DND-41 (cell line): ENCODE measurements at regions not wholly inside any gene's neighbourhood (a gene's known extent, or its start where the extent isn't known, plus 50 kb on each side); places are given as distances from the start of the nearest gene placed in this dataset.

Experiments used
- EZH2 ChIP-seq: IDR thresholded peaks from 3 replicates; pipeline ENCODE4 v1.6.1; 2012; ENCODE audit warnings: borderline replicate concordance, low read depth, mild to moderate bottlenecking, moderate library complexity, low read length, inconsistent platforms; ENCODE audit not compliant: severe bottlenecking
- TF ChIP-seq, protein P1 (sequence below): IDR thresholded peaks from 2 replicates; pipeline ENCODE4 v1.5.1; 2012; ENCODE audit warnings: borderline replicate concordance, low read length, moderate library complexity, mild to moderate bottlenecking; ENCODE audit not compliant: poor library complexity, severe bottlenecking; ENCODE audit errors: extremely low read depth

DNA sequence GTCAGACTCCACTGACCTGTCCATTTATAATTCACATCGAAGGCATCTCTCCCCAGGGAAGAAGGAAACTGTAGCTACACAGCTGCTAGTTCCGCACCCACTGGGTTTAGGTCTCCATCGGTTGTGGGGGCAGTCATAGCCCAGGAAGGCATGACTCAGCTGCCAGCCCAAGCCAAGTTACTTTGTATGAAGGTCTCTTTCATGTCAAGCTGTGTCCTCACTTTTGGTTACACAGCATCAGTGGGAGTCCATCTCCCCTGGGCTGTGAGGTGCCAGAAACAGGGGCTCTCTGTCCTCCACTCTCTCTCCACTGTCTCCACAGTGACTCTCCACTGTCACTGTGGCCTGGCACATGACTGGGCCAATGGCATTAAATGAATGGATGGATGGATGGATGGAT lies 585.2 kb downstream of the BRD1 start:
- TF ChIP-seq, protein P1, sequence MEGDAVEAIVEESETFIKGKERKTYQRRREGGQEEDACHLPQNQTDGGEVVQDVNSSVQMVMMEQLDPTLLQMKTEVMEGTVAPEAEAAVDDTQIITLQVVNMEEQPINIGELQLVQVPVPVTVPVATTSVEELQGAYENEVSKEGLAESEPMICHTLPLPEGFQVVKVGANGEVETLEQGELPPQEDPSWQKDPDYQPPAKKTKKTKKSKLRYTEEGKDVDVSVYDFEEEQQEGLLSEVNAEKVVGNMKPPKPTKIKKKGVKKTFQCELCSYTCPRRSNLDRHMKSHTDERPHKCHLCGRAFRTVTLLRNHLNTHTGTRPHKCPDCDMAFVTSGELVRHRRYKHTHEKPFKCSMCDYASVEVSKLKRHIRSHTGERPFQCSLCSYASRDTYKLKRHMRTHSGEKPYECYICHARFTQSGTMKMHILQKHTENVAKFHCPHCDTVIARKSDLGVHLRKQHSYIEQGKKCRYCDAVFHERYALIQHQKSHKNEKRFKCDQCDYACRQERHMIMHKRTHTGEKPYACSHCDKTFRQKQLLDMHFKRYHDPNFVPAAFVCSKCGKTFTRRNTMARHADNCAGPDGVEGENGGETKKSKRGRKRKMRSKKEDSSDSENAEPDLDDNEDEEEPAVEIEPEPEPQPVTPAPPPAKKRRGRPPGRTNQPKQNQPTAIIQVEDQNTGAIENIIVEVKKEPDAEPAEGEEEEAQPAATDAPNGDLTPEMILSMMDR: no peak
- no peak for TF ChIP-seq EZH2
